HG03520 (cell line): ENCODE measurements at regions not wholly inside any gene's neighbourhood (a gene's known extent, or its start where the extent isn't known, plus 50 kb on each side); places are given as distances from the start of the nearest gene placed in this dataset.
"Not testable (repeated sequence)": the region's sequence is repeated elsewhere in the genome, so short reads cannot be mapped to it uniquely, and the experiment has no call there.

ENCODE experiments used
- ATAC-seq: cut with Tn5 transposase; IDR thresholded peaks from one replicate; pipeline ENCODE4 v1.9.1; 2021; ENCODE audit warnings: mild to moderate bottlenecking, moderate library complexity; ENCODE audit not compliant: unreplicated experiment

GRCh38 chr7:76926416-76926815, 105.7 kb downstream of the SPDYE17 start:
- not testable (repeated sequence) for ATAC-seq

GRCh38 chr7:76924756-76925155, 107.4 kb downstream of the SPDYE17 start:
- not testable (repeated sequence) for ATAC-seq

DNA sequence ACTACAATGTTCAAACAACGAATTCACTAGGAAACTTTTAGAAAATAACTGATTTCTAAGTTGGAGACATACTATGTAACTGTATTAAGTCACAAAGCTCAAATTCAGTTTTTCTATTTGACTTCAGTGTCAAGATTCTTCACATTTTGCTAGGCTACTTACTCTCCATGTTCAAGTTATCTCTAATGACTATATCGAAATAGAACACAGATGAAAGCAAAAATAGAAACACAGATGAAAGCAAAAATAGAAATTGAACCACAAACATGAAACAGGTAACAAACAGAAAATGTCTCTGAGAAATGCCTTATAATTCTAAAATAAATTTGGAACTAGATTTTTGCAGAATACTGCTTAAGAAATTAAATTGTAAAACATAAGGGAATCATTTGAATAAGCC, 113.5 kb downstream of the SPDYE17 start:
- not testable (repeated sequence) for ATAC-seq

- ATAC-seq, result not testable (repeated sequence)
Observed at GRCh38 chr7:76914361-76914760, 117.8 kb downstream of the SPDYE17 start.

GRCh38 chr7:76912011-76912814, 119.9 kb downstream of the SPDYE17 start:
- ATAC-seq, result not testable (repeated sequence)

- not testable (repeated sequence) for ATAC-seq
Observed at GRCh38 chr7:76904688-76905087, 127.5 kb downstream of the SPDYE17 start.

- ATAC-seq, result not testable (repeated sequence)
Observed at GRCh38 chr7:76901944-76902710, 130.0 kb downstream of the SPDYE17 start.

DNA sequence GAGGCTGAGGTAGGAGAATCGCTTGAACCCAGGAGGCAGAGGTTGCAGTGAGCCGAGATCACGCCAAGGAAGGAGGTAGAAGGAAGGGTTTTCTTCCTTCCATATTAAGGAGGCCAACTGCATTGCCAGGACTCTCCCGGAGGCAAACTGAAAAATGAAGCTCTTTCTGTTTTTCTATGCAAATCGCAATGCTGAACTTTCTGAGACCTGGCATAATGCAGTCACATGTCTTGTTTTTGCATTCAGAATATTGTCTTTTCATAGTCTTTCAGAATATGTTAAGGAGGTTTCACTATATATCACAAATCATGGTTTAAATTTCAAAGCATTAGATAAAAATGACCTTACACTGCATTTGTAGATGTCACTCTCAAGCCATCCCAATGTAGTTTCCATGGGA, 133.4 kb downstream of the SPDYE17 start:
- ATAC-seq, result not testable (repeated sequence)

- not testable (repeated sequence) for ATAC-seq
Observed at GRCh38 chr7:76897007-76897406, 135.2 kb downstream of the SPDYE17 start.

- not testable (repeated sequence) for ATAC-seq
Observed at GRCh38 chr7:76895696-76896095, 136.5 kb downstream of the SPDYE17 start.

- ATAC-seq, result not testable (repeated sequence)
Observed at GRCh38 chr7:76891771-76892170, 140.4 kb downstream of the SPDYE17 start.

DNA sequence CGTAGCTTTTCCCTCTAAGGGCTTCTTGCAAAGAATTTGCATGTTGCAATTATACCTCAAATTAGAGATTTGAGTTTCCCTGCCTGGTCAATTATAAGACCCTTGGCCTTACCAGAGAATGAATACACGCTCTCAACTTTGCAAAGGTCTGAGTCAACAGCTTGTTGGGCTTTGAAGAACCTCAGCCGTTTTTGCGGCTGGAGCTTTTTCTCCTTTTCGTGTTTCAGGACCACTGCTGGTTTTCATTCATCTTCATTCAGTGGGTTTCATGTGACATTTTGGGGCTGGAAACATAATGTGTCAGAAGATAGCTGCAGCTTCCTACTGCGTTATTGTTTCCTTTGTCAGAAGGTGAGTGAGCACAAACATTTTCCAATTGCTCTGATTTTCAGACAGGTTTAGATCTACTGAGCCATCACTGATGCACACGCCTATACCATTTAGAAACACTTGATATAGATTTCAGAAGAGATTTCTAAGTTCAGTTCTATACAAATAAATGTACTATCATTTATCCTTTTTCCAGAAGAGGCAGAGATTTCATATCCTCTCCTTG, 152.3 kb downstream of the SPDYE17 start:
- ATAC-seq, result not testable (repeated sequence)

GRCh38 chr7:76875760-76876159, 156.4 kb downstream of the SPDYE17 start:
- ATAC-seq, result not testable (repeated sequence)

GRCh38 chr7:76870504-76870808, 161.7 kb downstream of the SPDYE17 start:
- not testable (repeated sequence) for ATAC-seq

DNA sequence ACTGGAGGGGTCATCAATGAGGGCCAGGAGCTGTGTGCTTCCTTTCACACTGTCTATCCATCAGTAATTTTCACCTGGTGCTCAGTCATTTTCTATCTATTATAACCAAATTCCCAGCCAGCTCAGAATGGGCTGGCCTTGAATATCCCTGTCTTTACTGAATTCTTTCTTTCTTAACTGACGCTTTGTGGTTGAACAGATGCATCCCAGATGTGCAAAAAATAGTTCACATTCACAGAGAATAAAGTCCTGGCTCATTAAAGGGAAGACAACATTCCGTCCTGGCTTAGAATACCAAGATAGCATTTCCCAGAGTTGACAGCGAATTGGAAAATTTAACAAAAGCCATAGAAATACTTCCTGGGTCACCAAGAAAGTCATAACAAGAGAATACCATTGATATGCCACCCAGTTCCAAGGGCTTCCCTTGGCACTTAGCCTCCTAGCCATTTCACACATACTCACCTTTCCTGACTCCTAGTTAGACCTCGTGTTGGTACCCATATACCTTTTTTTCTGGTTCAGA, 164.7 kb downstream of the SPDYE17 start:
- not testable (repeated sequence) for ATAC-seq

DNA sequence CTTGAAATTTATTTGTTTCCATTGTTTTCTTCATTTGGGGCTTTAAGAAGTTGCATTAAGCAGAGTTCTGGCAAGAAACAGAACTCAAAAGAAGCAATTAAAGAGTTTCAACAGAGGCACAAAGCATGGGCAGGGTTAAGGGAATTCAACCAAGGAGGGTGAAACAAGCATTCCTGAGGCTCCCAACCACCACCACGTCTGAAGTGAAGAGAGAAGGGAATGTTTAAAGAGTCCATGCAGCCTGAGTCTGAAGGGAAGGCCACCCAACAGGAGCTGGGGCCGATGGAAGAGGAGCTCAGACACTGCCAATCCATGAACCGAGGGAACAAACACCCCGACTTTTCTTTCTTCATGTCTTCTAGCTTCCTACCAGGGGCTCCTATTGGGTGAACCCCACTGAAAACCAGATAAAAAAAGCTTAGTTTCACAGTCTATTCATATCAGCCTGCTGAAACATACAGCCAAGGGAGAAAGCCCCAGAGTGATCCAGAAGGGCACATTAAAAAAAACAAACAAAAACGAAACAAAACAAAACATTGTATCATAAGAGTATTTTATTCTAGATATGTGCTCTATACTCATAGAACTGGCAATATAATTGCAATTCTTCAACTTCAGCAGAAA, 168.9 kb downstream of the SPDYE17 start:
- ATAC-seq, result not testable (repeated sequence)

GRCh38 chr7:76862241-76862640, 169.9 kb downstream of the SPDYE17 start:
- peak; percentile 41 for ATAC-seq

- ATAC-seq, result not testable (repeated sequence)
Observed at GRCh38 chr7:76859933-76860332, 172.2 kb downstream of the SPDYE17 start.

DNA sequence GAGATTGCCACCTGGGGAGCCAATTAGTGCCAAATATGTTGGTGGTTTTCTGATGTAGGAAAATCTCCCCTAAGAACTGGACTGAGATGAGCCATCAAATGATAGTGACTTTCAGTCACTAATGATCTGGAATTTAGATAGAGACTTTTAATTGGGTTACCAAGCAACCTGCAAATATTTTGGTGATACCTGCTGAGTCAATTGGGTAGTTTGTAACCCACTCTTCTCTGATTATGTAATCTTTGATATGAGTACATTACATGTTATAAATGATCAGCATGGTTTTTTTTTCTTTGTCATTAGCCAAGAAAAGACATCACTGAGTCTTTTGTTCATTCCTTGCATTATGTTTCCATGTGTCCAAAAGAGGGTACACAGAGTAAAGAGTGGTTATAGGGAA, 177.5 kb downstream of the SPDYE17 start:
- ATAC-seq, result not testable (repeated sequence)

DNA sequence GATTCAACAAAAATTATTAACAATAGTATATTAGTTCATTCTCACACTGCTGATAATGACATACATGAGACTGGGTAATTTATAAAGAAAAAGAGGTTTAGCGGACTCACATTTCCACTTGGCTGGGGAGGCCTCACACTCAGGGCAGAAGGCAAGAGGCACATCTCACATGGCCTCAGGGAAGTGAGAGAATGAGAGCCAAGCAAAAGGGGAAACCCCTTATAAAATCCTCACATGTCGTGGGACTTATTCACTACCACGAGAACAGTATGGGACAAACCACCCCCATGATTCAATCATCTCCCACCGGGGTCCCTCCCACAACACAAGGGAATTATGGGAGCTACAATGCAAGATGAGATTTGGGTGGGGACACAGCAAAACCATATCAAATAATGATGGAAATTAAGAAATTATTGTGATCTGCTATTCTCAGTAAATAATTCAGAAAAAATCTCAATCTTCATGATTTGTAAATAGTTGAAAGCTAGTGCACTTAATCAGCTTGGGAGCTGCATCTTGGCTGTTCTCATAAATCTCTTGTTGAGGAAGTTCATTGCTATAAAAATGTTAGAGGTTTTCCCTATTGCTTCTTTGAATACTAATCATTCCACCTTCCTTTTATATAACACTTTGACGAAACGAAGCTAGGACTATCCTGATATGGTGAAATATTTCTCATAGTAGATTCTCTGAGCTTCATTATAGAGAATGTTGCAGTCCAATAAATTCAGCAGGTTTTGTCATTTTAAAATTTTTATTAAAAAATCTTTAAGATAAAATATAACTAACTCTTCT, 179.2 kb downstream of the SPDYE17 start:
- not testable (repeated sequence) for ATAC-seq
